Esophagus squamous epithelium (tissue), 5 donors: ENCODE measurements at regions not wholly inside any gene's neighbourhood (a gene's known extent, or its start where the extent isn't known, plus 50 kb on each side); places are given as distances from the start of the nearest gene placed in this dataset.

Experiments
- DNase-seq: peaks from one replicate; lab custom pipeline; 2025; lab: John Stamatoyannopoulos, UW
- H3K27ac ChIP-seq, 4 donors: fragments of 200-600 bp; sonication (generic); one replicate each; pipeline ENCODE4 v1.5.1; 2016 to 2019; ENCODE audit warnings: mild to moderate bottlenecking in 1 of 4
- H3K27me3 ChIP-seq, 4 donors: fragments of 200-600 bp; sonication (generic); 1 replicate in 3 of 4; 2 replicates in 1 of 4; pipeline versions ENCODE4 v1.5.1 to v1.6.0; 2017 to 2021; ENCODE audit warnings: antibody characterized with exemption in 1 of 4
- H3K36me3 ChIP-seq, 3 donors: fragments of 200-600 bp; sonication (generic); one replicate each; pipeline ENCODE4 v1.5.1; 2016 to 2019
- H3K4me1 ChIP-seq, 3 donors: fragments of 200-600 bp; sonication (generic); one replicate each; pipeline ENCODE4 v1.5.1; 2017 to 2019
- H3K4me3 ChIP-seq, 4 donors: fragments of 200-600 bp; sonication (generic); 1 replicate in 3 of 4; 2 replicates in 1 of 4; pipeline ENCODE4 v1.5.1; 2016 to 2019; ENCODE audit warnings: mild to moderate bottlenecking in 2 of 4, moderate library complexity in 1 of 4
- H3K9me3 ChIP-seq, 3 donors: fragments of 200-600 bp; sonication (generic); one replicate each; pipeline ENCODE4 v1.5.1; 2016 to 2019
- CTCF ChIP-seq, 6 experiments: fragments of 450-650 bp in 4 of 6; fragments of 200-600 bp in 2 of 6; sonication (generic) in 2 of 6; IDR thresholded peaks; one replicate each; pipeline ENCODE4 v1.5.1; 2016 to 2019; ENCODE audit warnings: antibody characterized with exemption in 6 of 6, mild to moderate bottlenecking in 4 of 6, moderate library complexity in 4 of 6
- POLR2A ChIP-seq, 4 donors: fragments of 450-650 bp; IDR thresholded peaks; one replicate each; pipeline ENCODE4 v1.6.1; 2017; ENCODE audit warnings: antibody characterized with exemption in 4 of 4, mild to moderate bottlenecking in 4 of 4, moderate library complexity in 3 of 4
- WGBS, 2 donors: methylation state at CpG; one replicate each; pipeline ENCODE4 v1.1.5; 2018; 5-methylcytosine and 5-hydroxymethylcytosine counted together
- intact Hi-C: fragments of 100-400 bp; cut with DNase I; formaldehyde crosslinking; loops from one replicate; pipeline ENCODE4 v1.15.0; 2022
- donor health status: DM: yes; HTN: yes; CAD: no.

GRCh38 chr5:73395256-73395655 lies 53.3 kb downstream of the FOXD1 start:
- Histone ChIP-seq H3K9me3 (no peaks in the 10 kb centered on the region), H3K27me3 (peaks cover 0 to 21% (median 0%) of the 10 kb centered on the region in 4 donors), H3K4me1 (no peaks in the 10 kb centered on the region), H3K36me3 (no peaks in the 10 kb centered on the region), H3K4me3 (no peak overlapping the region), H3K27ac (no peak overlapping the region)
- DNase-seq, result no peak
- intact Hi-C loops, result no loop called here
- TF ChIP-seq CTCF (IDR thresholded peaks at IDR 0.05), result no peak
- no peak for TF ChIP-seq POLR2A (IDR thresholded peaks at IDR 0.05)

GRCh38 chr5:73394610-73395009 lies 54.0 kb downstream of the FOXD1 start:
- TF ChIP-seq CTCF (IDR thresholded peaks at IDR 0.05) (no peak), POLR2A (IDR thresholded peaks at IDR 0.05) (no peak)
- no peaks in the 10 kb centered on the region for H3K4me1 ChIP-seq
- no peak overlapping the region for H3K27ac ChIP-seq
- no peaks in the 10 kb centered on the region for H3K36me3 ChIP-seq
- intact Hi-C loops, result no loop called here
- H3K9me3 ChIP-seq, result no peaks in the 10 kb centered on the region
- no peak overlapping the region for H3K4me3 ChIP-seq
- no peak for DNase-seq
- 80 to 84% methylated on average over 4 of the region's 4 CpGs for whole genome bisulfite sequencing, 2 donors
- H3K27me3 ChIP-seq, result peaks cover 0 to 21% (median 0%) of the 10 kb centered on the region in 4 donors

GRCh38 chr5:73393611-73394489 lies 54.7 kb downstream of the FOXD1 start:
- H3K4me3 ChIP-seq, result no peak overlapping the region
- peaks cover 0 to 21% (median 0%) of the 10 kb centered on the region in 4 donors for H3K27me3 ChIP-seq
- H3K27ac ChIP-seq, result no peak overlapping the region
- no peaks in the 10 kb centered on the region for H3K4me1 ChIP-seq
- no peaks in the 10 kb centered on the region for H3K9me3 ChIP-seq
- H3K36me3 ChIP-seq, result no peaks in the 10 kb centered on the region
- WGBS, 2 donors, result 69 to 78% methylated on average over 2 of the region's 2 CpGs
- DNase-seq, result no peak
- intact Hi-C loops, result no loop called here
- TF ChIP-seq CTCF (IDR thresholded peaks at IDR 0.05), result no peak
- TF ChIP-seq POLR2A (IDR thresholded peaks at IDR 0.05), result no peak

DNA sequence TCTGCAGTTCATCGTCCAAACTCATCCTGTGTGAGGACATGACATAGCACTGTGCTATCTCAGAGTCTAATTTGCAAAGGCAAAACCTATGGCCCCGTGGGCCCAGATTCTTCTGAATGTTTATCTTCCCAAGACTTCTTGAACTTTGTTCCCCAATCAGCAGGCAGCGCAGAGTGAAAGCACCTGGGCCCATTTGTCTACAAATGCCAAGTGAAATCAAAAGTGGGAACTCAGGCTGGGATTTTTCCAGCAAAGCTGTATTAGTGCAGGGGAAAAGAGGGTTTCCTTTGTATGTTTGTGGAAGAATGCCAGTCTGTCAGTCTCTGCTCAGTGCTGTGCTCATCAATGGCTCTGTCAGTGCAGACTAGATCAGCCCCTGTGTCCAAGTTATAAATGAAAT lies 55.8 kb downstream of the FOXD1 start:
- Histone ChIP-seq H3K4me3 (no peak overlapping the region), H3K4me1 (peaks cover 0 to 3% (median 0%) of the 10 kb centered on the region in 3 donors), H3K27me3 (peaks cover 0 to 14% (median 0%) of the 10 kb centered on the region in 4 donors), H3K27ac (no peak overlapping the region), H3K9me3 (no peaks in the 10 kb centered on the region), H3K36me3 (no peaks in the 10 kb centered on the region)
- no peak for DNase-seq
- intact Hi-C loops, result no loop called here
- TF ChIP-seq POLR2A (IDR thresholded peaks at IDR 0.05) (no peak), CTCF (IDR thresholded peaks at IDR 0.05) (no peak)
- 36 to 61% methylated on average over 2 to 3 of the region's 3 CpGs for WGBS, 2 donors

DNA sequence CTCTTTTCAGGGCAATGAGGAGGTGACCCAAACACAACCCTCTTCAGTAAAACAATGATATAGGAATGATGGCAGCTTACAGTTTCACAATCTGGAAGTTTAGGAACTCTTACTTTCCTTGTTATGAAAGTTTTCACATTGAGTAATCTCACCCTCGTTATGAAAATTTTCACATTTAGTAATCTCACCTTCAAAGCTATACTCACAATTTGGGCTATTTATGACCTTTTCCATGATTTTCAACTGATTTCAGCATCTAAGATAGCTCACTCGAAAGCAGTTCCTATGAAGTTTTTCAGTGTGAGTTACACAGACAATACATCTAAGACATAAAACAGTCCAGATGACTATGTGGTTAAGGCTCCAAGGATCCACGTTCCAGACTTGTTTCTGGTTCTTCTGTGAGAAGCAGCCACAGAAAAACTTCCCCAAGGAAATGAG lies 57.1 kb downstream of the FOXD1 start:
- TF ChIP-seq POLR2A (IDR thresholded peaks at IDR 0.05) (no peak), CTCF (IDR thresholded peaks at IDR 0.05) (no peak)
- intact Hi-C loops, result no loop called here
- peaks cover 0 to 3% (median 0%) of the 10 kb centered on the region in 3 donors for H3K4me1 ChIP-seq
- no peak for DNase-seq
- H3K27ac ChIP-seq, result no peak overlapping the region
- H3K36me3 ChIP-seq, result no peaks in the 10 kb centered on the region
- H3K9me3 ChIP-seq, result no peaks in the 10 kb centered on the region
- 57 to 72% methylated on average over 3 of the region's 3 CpGs for WGBS, 2 donors
- no peak overlapping the region for H3K4me3 ChIP-seq
- peaks cover 0 to 7% (median 0%) of the 10 kb centered on the region in 4 donors for H3K27me3 ChIP-seq
